LoVo (cell line): ENCODE measurements at regions not wholly inside any gene's neighbourhood (a gene's known extent, or its start where the extent isn't known, plus 50 kb on each side); places are given as distances from the start of the nearest gene placed in this dataset.
"Not testable (repeated sequence)": the region's sequence is repeated elsewhere in the genome, so short reads cannot be mapped to it uniquely, and the experiment has no call there.

Experiments used
- DNase-seq: peaks from one replicate; pipeline ENCODE4 v3.0.0-alpha.2; 2016; ENCODE audit warnings: low spot score

DNA sequence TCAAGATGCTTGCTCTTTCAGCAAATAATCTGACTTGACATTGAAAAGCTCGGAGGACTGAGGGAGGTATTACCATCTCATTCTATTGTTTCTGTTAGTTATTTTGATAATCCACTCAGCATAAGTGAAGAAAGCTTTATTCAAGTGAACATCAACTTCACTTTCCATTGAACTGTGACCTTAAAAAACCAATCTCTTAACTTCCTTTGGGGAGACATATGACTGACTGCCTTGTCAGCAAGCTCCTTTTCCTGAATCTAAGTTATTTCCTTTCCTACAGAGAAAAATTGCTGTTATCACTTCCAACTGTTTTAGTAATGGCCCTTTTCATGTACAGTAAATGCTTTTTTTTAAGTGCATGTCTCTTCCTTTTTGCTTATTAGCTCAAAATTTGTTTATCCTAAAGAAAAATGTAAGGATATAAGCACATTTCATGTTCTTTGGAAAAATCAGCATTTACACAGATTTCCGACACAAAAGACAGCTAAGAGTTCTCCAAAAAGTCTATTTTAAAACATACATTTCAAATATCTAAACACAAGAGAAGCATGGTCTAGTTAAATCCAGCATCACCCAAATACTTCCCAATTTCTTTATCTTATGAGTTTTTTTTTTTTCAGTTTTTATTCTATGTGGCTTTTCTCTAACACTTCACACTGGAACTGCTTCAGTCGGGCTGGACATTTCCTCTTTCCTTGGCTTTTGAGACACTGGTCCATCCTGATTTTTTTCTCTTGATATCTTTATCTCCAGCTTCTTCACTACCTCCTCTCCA, 117.9 kb upstream of the DAB2 start:
- DNase-seq: no peak

- DNase-seq: no peak
These were observed 117.1 kb upstream of the DAB2 start for GRCh38 chr5:39541920-39542319.

DNA sequence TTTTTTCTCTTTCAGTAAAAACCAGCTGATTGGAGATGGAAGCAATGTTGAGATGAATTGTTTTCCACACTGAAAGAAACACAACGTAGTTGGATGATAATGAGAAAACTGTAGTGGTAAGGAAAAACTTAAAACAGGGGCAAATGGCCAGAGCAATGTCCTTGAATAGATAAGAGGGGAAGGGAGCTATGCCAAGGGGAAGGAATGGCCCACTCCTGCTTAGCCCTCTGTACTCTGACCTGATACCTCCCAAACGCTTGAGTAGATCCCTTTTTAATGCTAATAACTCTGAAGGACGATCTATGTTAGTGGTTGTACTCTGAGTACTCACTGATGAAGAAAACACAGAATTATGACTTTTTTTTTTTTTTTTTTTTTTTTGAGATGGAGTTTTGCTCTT, 114.7 kb upstream of the DAB2 start:
- DNase-seq: no peak

DNA sequence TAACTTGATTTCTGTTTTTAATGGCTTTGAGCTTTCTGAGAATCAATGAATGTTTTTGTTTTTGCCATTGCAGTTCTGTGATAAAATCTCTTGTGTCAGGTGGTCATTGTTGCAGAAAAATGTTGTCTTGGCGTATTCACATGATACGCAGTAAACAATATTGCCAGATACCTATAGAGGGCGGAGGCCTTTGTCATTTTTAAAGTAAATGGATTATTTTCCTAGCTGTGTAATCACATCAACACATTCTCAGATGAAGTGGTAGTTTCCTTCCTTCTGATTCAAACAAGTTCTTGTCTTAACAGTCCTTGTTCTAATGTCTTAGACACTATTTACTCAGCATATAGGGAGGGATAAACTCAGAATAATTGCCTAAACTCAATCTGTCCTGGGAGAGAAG, 109.9 kb upstream of the DAB2 start:
- DNase-seq: no peak

DNA sequence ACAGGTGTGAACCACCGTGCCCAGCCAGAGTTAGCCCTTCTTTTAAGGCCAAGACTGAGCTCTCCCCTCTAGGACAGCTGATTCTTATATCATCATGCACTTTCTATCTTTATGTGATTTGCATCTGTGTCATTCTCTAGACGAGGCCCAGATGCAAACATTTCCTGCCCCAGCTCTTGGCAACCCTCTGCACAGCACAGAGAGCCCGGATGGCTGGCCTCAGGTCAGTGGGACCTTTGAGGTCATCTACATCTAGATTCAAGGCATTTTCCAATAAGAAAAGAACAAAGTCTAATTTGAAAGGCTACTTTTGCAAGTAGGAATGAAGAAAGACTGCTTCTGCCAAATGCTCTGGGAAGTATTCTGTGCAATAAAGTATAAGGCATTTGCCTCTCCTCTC, 109.0 kb upstream of the DAB2 start:
- DNase-seq: no peak

DNA sequence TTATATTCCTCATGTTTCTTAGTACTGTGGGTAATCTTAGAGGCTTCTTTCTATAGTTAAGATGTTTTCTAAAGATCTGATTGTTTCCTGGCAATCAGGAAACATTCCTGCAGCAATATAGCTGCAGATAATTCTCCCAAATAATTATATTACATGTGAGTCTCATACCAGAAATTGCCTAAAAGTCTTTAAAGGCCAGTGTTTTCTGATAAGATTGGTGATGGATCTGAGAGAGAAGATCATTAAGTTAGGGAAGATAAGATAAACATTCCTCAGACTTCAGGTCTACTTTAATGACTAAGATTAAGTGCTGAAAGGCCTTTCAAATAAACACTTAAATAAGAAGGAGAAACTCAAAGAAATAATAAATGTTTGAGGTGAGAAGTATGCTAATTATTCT, 107.7 kb upstream of the DAB2 start:
- DNase-seq: no peak

- DNase-seq: no peak
These were observed 106.5 kb upstream of the DAB2 start for GRCh38 chr5:39531306-39531705.

DNA sequence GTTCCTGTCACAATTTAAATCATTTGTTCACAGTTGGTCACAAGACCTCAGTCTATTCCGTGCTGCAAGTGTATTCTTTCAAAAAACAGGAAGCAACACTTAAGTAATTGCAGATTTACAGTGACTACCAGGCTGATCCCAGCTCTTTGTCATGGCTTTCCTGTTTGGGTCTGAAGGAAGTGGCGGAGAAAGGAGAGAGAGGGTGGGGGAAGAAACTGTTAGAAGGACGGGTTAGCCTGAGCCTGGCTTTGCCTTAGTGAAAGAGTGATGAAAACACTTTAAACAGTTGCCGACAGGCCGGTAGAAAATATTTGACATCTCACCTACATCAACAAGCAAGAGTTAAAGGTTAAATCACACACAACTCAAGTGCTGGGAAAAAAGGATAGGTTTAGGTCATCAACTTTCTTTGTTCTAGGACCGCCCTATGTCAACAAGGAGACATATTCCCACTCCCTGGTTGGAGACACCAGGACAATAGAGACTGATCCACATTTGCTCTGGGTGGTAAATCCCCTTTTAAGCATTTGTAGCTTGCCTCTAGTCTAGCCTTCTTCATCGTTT, 102.2 kb upstream of the DAB2 start:
- no peak for DNase-seq

GRCh38 chr5:39525781-39526180, 101.0 kb upstream of the DAB2 start:
- DNase-seq: not testable (repeated sequence)

DNA sequence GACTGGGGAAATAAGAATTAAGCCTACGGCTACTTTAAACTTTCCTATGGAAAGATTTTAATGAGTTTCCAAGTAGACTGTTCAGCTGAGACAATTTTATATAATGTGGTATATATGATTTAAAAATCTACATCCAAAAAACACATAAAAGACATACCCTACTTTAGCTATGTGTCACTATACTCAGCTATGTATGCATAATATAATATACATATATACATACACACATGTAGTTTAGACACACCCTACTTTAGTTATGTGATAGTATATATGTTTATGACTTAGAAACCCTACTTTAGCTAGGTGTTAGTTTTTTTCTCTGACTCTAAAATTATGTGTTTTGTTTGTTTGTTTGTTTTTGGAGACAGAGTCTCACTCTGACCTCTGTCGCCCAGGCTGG, 100.5 kb upstream of the DAB2 start:
- DNase-seq: no peak

- no peak for DNase-seq
These were observed 99.0 kb upstream of the DAB2 start for GRCh38 chr5:39523821-39524220.

DNA sequence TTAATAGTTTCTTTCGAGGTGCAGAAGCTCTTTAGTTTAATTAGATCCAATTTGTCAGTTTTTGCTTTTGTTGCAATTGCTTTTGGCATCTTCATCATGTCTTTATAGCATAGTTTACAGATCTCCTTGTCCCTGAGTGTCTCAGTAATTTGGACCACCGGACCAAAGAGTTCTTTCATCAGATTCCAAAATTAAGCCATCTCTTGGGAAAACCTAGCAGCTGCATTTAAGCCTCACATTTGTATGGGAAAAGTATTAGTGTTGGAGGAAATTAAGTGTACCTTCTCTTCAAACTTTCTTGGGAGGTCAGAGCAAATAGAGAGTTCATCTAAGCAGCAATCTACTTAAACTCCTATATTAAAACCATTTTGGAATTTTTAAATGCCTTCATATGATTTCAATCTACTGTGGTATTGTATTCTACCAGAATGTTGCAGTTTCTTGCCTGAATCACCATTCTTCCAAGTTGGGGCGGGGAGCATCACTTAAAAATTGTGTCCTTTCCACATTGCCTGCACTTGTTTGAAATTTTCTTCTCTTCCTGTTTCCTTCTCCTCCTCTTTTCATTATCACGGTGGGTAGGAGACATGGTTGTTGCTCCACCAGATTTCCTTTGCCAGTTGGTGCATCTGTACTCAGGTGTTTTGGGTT, 97.3 kb upstream of the DAB2 start:
- no peak for DNase-seq

- DNase-seq: no peak
These were observed 96.5 kb upstream of the DAB2 start for GRCh38 chr5:39521098-39521860.

DNA sequence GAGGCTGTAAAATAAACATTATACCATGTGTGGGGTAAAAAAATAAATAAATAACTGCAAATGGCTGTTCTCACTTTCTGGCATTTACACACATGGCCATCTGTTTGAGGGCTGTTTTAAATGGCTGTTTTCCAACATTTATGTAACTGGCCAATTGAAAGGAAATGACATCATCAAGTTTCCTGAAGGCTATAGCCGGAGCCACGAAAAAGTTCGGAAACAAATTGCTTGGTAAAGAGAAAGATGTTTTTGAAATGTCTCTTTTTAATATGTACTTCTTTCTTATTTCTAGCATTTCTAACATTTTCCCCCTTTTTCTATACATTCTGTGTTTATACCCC, 95.4 kb upstream of the DAB2 start:
- DNase-seq: no peak

DNA sequence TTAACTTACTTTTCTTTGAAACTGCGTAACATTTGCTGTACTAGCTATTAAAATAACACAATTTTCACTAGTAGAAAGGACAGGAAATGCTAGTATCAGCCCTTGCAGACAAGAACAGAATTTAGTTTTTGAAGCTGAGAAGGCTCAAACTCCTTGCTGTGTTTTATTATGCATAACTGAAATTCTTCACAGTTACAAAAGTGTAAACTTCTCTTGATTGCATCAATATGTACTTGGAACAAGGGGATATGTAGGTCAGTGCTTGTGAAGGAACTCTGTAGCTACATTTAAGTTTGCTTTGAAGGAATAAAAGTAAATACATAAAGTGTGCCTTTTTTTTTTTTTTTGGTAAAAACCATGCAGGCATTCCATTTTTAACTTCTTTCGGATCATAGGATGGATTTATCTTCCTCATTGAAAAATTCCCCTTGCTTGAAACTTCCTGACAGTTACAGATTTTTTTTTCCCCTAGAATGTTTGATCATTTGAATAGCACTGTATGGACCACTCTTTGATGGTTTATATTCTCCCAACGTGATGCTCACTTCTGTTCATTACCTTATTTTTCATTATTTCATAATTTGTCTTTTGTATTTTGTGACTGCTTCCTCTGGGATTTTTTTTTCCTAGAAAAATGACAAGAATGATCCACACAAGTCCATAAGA, 94.9 kb upstream of the DAB2 start:
- no peak for DNase-seq

GRCh38 chr5:39519079-39519478, 94.3 kb upstream of the DAB2 start:
- no peak for DNase-seq

- no peak for DNase-seq
These were observed 93.7 kb upstream of the DAB2 start for GRCh38 chr5:39518516-39518915.

DNA sequence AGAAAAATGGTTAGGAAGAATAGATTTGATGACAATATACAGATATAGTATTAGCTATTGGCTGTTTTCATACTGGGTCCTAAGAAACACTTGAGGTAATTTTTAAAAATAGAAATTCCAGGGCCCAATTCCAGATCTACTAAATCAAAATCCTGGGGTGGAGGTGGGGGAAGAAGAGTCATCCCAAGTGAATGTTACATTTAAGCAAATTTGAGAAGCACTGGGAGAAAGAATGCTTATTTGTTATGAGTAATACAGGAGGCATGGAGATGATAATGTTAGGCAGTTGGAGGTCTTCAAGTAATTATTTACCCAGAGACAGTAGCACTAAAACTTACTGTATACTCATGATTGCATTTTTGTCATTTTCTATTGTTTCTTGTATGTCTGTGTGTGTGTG, 93.0 kb upstream of the DAB2 start:
- DNase-seq: no peak

- no peak for DNase-seq
These were observed 91.1 kb upstream of the DAB2 start for GRCh38 chr5:39515881-39516280.

GRCh38 chr5:39513236-39513635, 88.5 kb upstream of the DAB2 start:
- DNase-seq: no peak

GRCh38 chr5:39506211-39506610, 81.4 kb upstream of the DAB2 start:
- DNase-seq: no peak

GRCh38 chr5:39505791-39506190, 81.0 kb upstream of the DAB2 start:
- no peak for DNase-seq
